GM19035 (cell line): ENCODE measurements at regions not wholly inside any gene's neighbourhood (a gene's known extent, or its start where the extent isn't known, plus 50 kb on each side); places are given as distances from the start of the nearest gene placed in this dataset.

ENCODE experiments used
- ATAC-seq: cut with Tn5 transposase; IDR thresholded peaks from one replicate; pipeline ENCODE4 v1.9.1; 2021; ENCODE audit not compliant: unreplicated experiment

- no peak for ATAC-seq
Measured at GRCh38 chr4:151824656-151825055, 63.8 kb upstream of the GATB start.

GRCh38 chr4:151822331-151822730 is 61.5 kb upstream of the GATB start:
- ATAC-seq, result no peak

GRCh38 chr4:151820004-151820403 is 59.2 kb upstream of the GATB start:
- ATAC-seq, result no peak

- no peak for ATAC-seq
Measured at GRCh38 chr4:151811403-151811802, 50.6 kb upstream of the GATB start.
